GM12875 (cell line): ENCODE measurements at regions not wholly inside any gene's neighbourhood (a gene's known extent, or its start where the extent isn't known, plus 50 kb on each side); places are given as distances from the start of the nearest gene placed in this dataset.

Experiments used
- H3K4me3 ChIP-seq: one replicate; pipeline ENCODE4 v1.5.1; 2011; ENCODE audit warnings: low read depth, low read length, control low read depth
- TF ChIP-seq, protein P1 (sequence below): IDR thresholded peaks from 2 replicates; pipeline ENCODE4 v1.5.1; 2011; ENCODE audit warnings: low read depth, mild to moderate bottlenecking, control low read depth, inconsistent platforms, low read length, moderate library complexity, borderline replicate concordance; ENCODE audit not compliant: insufficient read depth

GRCh38 chr5:101142102-101142501 is 239.0 kb upstream of the ST8SIA4 start:
- TF ChIP-seq, protein P1, sequence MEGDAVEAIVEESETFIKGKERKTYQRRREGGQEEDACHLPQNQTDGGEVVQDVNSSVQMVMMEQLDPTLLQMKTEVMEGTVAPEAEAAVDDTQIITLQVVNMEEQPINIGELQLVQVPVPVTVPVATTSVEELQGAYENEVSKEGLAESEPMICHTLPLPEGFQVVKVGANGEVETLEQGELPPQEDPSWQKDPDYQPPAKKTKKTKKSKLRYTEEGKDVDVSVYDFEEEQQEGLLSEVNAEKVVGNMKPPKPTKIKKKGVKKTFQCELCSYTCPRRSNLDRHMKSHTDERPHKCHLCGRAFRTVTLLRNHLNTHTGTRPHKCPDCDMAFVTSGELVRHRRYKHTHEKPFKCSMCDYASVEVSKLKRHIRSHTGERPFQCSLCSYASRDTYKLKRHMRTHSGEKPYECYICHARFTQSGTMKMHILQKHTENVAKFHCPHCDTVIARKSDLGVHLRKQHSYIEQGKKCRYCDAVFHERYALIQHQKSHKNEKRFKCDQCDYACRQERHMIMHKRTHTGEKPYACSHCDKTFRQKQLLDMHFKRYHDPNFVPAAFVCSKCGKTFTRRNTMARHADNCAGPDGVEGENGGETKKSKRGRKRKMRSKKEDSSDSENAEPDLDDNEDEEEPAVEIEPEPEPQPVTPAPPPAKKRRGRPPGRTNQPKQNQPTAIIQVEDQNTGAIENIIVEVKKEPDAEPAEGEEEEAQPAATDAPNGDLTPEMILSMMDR: no peak

DNA sequence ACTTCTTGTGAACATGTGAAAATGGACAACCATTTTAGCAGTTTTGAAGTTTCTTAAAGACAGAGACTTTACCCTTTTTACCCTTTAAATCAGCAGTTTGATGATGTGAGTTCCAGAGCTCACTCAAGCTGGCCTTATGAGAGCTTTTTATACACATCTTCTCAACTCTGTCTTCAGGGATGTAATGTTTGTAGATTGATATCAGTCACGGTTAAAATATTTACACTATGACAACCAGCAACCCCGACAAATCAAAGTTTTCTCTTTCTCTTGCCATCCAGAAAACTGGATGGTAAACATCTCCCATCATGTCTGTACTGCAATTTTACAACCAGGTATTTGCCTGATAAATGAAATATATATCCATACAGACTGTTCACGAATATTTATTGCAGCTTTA is 233.4 kb upstream of the ST8SIA4 start:
- no peak overlapping the region for H3K4me3 ChIP-seq
- TF ChIP-seq, protein P1: no peak

More at GRCh38 chr5:101142102-101142501, 239.0 kb upstream of the ST8SIA4 start:
- no peak overlapping the region for H3K4me3 ChIP-seq

DNA sequence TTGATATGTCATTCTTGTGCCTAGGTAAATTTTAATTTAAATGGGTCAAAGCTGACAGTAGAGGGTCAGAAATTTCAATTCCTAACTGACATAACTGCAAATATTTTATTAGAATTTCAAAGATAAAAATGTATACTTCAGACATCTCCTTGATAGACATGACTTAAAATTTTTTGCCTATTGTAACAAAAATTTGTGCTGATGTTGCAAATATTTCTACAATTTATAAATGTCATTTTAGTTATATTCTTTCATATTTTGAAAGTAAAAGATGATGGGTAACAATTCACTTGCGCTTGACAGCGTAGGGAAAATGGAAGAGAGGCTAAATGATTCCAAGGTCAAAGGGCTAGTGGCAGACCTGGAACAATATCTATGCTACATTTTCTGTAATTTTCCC is 220.3 kb upstream of the ST8SIA4 start:
- TF ChIP-seq, protein P1: no peak
- no peak overlapping the region for H3K4me3 ChIP-seq

GRCh38 chr5:101112645-101113044 is 209.6 kb upstream of the ST8SIA4 start:
- H3K4me3 ChIP-seq: no peak overlapping the region
- TF ChIP-seq, protein P1: no peak

GRCh38 chr5:101103874-101104273 is 200.8 kb upstream of the ST8SIA4 start:
- no peak overlapping the region for H3K4me3 ChIP-seq
- TF ChIP-seq, protein P1: no peak

GRCh38 chr5:101102506-101102905 is 199.4 kb upstream of the ST8SIA4 start:
- TF ChIP-seq, protein P1: no peak
- H3K4me3 ChIP-seq: no peak overlapping the region

DNA sequence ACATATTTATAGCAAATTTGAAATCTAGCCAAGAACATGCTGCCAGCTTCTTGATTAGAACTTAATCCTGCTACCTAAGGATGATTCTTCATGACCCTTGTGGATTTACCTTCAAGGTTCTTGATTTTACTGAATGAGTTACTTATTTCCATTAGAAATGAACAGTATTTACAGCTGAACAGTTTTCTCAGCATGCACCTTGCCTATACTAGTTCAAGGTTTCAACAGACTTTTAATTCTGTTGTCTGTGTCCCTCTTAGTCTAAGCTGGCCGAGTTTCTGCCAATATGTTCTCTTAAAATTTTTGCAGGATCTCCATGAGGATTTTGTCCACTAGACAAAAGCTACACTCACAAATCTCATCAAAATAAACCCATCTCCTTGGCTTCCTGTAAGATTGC is 188.8 kb upstream of the ST8SIA4 start:
- H3K4me3 ChIP-seq: no peak overlapping the region
- TF ChIP-seq, protein P1: no peak
